CD14-positive monocyte (primary cell): ENCODE measurements at regions not wholly inside any gene's neighbourhood (a gene's known extent, or its start where the extent isn't known, plus 50 kb on each side); places are given as distances from the start of the nearest gene placed in this dataset.

Experiments used
- DNase-seq, 3 donors: peaks; one replicate each; pipeline ENCODE4 v3.0.0-alpha.2; 2011 to 2022
- H2AFZ ChIP-seq: 2 replicates; pipeline ENCODE4 v1.6.0; 2012; ENCODE audit warnings: mild to moderate bottlenecking, low read depth, low read length, inconsistent platforms; ENCODE audit not compliant: insufficient read depth, poor library complexity, severe bottlenecking
- H3K27ac ChIP-seq, 2 donors: 1 replicate in 1 of 2; 2 replicates in 1 of 2; pipeline ENCODE4 v1.5.1; 2012 to 2013; ENCODE audit warnings: low read length in 2 of 2, control low read depth in 1 of 2, inconsistent platforms in 1 of 2, low read depth in 1 of 2, mild to moderate bottlenecking in 1 of 2
- H3K27me3 ChIP-seq, 2 donors: one replicate each; pipeline versions ENCODE4 v1.6.0 to v1.6.1; 2011 to 2013; ENCODE audit warnings: low read length in 2 of 2; ENCODE audit not compliant: control insufficient read depth in 2 of 2, insufficient read depth in 2 of 2
- H3K36me3 ChIP-seq, 2 donors: replicated peaks in 1 of 2; 1 replicate in 1 of 2; 2 replicates in 1 of 2; pipeline versions ENCODE4 v1.5.1 to v1.6.1; 2012 to 2013; ENCODE audit warnings: low read length in 2 of 2, control low read depth in 1 of 2, inconsistent platforms in 1 of 2, mild to moderate bottlenecking in 1 of 2; ENCODE audit not compliant: insufficient read depth in 2 of 2, control insufficient read depth in 1 of 2
- H3K4me1 ChIP-seq, 2 donors: 1 replicate in 1 of 2; 2 replicates in 1 of 2; pipeline versions ENCODE4 v1.5.1 to v1.6.1; 2012 to 2013; ENCODE audit warnings: low read length in 2 of 2, control low read depth in 1 of 2, inconsistent platforms in 1 of 2, mild to moderate bottlenecking in 1 of 2, moderate library complexity in 1 of 2; ENCODE audit not compliant: insufficient read depth in 2 of 2, control insufficient read depth in 1 of 2
- H3K4me2 ChIP-seq: replicated peaks from 2 replicates; pipeline ENCODE3; 2012; ENCODE audit warnings: low read length, moderate library complexity, mild to moderate bottlenecking; ENCODE audit not compliant: poor library complexity, severe bottlenecking; ENCODE audit errors: extremely low read depth
- H3K4me3 ChIP-seq, 3 experiments: fragments of 200-600 bp in 1 of 3; sonication (generic) in 1 of 3; replicated peaks in 1 of 3; 1 replicate in 2 of 3; 2 replicates in 1 of 3; pipeline ENCODE4 v1.5.1; 2011 to 2013; ENCODE audit warnings: low read length in 3 of 3, mild to moderate bottlenecking in 3 of 3, control low read depth in 2 of 3, low read depth in 2 of 3, inconsistent platforms in 1 of 3, moderate library complexity in 1 of 3
- H3K79me2 ChIP-seq: 2 replicates; pipeline ENCODE4 v1.6.0; 2012; ENCODE audit warnings: mild to moderate bottlenecking, control low read depth, inconsistent platforms, low read length, moderate library complexity; ENCODE audit not compliant: insufficient read depth
- H3K9ac ChIP-seq: 2 replicates; pipeline ENCODE4 v1.6.0; 2017; ENCODE audit warnings: low read length, mild to moderate bottlenecking; ENCODE audit not compliant: insufficient read depth, poor library complexity, severe bottlenecking
- H3K9me3 ChIP-seq, 2 donors: replicated peaks in 1 of 2; 1 replicate in 1 of 2; 2 replicates in 1 of 2; pipeline versions ENCODE4 v1.5.1 to v1.6.1; 2012 to 2013; ENCODE audit warnings: low read length in 2 of 2, control low read depth in 1 of 2; ENCODE audit not compliant: control insufficient read depth in 1 of 2, insufficient read depth in 1 of 2
- H4K20me1 ChIP-seq: 2 replicates; pipeline ENCODE4 v1.6.0; 2012; ENCODE audit warnings: mild to moderate bottlenecking, low read length, control low read depth, moderate library complexity; ENCODE audit not compliant: insufficient read depth
- H3K27ac Mint-ChIP-seq, 7 donors: one replicate each; pipeline ENCODE4 v1.8.0; 2020; ENCODE audit warnings: mild to moderate bottlenecking in 7 of 7, mixed read lengths in 7 of 7, moderate library complexity in 6 of 7, inconsistent platforms in 2 of 7
- H3K27me3 Mint-ChIP-seq, 3 donors: one replicate each; pipeline ENCODE4 v1.8.0; 2021 to 2022; ENCODE audit warnings: low read depth in 3 of 3, mild to moderate bottlenecking in 3 of 3, mixed read lengths in 3 of 3, moderate library complexity in 3 of 3, inconsistent platforms in 1 of 3
- H3K36me3 Mint-ChIP-seq, 2 donors: one replicate each; pipeline ENCODE4 v1.8.0; 2020; ENCODE audit warnings: mixed read lengths in 2 of 2, inconsistent platforms in 1 of 2, mild to moderate bottlenecking in 1 of 2
- H3K4me1 Mint-ChIP-seq: one replicate; pipeline ENCODE4 v1.8.0; 2020; ENCODE audit warnings: mild to moderate bottlenecking, mixed read lengths
- H3K4me3 Mint-ChIP-seq, 2 donors: one replicate each; pipeline ENCODE4 v1.8.0; 2020; ENCODE audit warnings: mild to moderate bottlenecking in 2 of 2, mixed read lengths in 2 of 2, moderate library complexity in 1 of 2
- H3K9me3 Mint-ChIP-seq, 7 donors: one replicate each; pipeline ENCODE4 v1.8.0; 2020 to 2022; ENCODE audit warnings: mixed read lengths in 7 of 7, mild to moderate bottlenecking in 6 of 7, moderate library complexity in 6 of 7, inconsistent platforms in 2 of 7
- WGBS: methylation state at CpG from one replicate; pipeline ENCODE4 v1.1.5; 2013; ENCODE audit warnings: missing lambda C conversion rate; ENCODE audit not compliant: insufficient coverage; 5-methylcytosine and 5-hydroxymethylcytosine counted together
- intact Hi-C, 2 donors: fragments of 100-400 bp; cut with micrococcal nuclease; formaldehyde crosslinking; loops; one replicate each; pipeline versions ENCODE4 v1.15.0 to v1.15.1; 2023
- TF ChIP-seq, protein P1 (sequence below): fragments of 200-600 bp; IDR thresholded peaks from one replicate; pipeline ENCODE4 v1.8.0; 2022; ENCODE audit warnings: antibody characterized with exemption, mild to moderate bottlenecking

DNA sequence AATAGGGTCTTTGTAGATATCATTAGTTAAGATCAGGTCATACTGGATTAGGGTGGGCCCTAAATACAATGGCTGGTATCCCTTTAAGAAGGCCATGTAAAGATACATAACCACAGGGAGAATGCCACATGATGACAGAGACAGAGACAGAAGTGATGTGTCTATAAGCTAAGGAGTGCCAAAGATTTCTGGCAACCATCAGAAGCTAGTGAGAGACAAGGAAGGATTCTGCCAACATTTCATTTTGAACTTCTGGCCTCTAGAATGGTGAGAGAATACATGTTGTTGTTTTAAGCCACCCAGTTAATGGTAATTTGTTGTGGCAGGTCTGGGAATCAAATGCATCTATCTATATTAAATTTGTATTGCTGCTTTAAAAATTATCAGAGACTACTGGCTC, 185.5 kb upstream of the CYRIA start:
- no peak overlapping the region for H3K4me3 Mint-ChIP-seq
- no peaks in the 10 kb centered on the region for H3K36me3 ChIP-seq

DNA sequence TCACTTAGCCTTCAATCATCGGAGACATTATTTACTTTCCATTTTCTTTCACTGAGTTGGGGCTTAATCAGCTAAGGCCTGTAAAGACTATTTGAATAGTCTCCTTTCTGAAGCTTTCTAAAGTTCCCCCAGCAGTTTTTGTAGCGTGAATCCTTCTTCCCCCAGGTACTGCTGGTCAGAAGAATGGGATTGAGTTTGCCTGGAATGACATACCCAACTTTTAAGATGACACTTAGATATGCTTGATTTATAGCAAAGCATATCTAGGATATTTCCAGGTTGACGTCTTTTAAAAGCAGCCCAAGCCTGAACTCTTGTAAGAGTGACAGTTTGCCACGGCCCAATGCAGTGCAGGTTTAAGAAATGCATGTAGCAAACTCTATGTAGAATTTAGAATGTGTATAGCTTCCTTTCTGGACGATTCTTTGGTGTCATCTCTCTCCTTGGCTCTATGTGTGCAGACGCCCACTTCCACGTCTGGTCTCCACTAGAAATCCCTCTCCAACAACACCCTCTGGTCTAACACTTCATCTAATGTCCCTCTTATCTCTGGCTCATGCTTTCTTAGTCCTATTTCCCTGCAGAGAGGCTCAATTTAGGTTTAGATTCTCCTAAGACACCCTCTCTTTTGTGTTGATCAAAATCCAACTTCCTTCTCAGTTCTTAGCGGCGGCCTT, 175.0 kb upstream of the CYRIA start:
- Mint-ChIP-seq H3K4me1 (peaks cover 3% of the 10 kb centered on the region), H3K9me3 (no peaks in the 10 kb centered on the region), H3K4me3 (no peak overlapping the region), H3K27me3 (peaks cover 0 to 4% (median 0%) of the 10 kb centered on the region in 3 donors), H3K27ac (no peak overlapping the region), H3K36me3 (no peaks in the 10 kb centered on the region)
- H3K27me3 ChIP-seq = no peaks in the 10 kb centered on the region
- no peak overlapping the region for H3K4me3 ChIP-seq
- TF ChIP-seq, protein P1, sequence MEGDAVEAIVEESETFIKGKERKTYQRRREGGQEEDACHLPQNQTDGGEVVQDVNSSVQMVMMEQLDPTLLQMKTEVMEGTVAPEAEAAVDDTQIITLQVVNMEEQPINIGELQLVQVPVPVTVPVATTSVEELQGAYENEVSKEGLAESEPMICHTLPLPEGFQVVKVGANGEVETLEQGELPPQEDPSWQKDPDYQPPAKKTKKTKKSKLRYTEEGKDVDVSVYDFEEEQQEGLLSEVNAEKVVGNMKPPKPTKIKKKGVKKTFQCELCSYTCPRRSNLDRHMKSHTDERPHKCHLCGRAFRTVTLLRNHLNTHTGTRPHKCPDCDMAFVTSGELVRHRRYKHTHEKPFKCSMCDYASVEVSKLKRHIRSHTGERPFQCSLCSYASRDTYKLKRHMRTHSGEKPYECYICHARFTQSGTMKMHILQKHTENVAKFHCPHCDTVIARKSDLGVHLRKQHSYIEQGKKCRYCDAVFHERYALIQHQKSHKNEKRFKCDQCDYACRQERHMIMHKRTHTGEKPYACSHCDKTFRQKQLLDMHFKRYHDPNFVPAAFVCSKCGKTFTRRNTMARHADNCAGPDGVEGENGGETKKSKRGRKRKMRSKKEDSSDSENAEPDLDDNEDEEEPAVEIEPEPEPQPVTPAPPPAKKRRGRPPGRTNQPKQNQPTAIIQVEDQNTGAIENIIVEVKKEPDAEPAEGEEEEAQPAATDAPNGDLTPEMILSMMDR = no peak
- no peaks in the 10 kb centered on the region for H3K4me1 ChIP-seq
- WGBS = 96% methylated on average over 7 of the region's 9 CpGs
- no peaks in the 10 kb centered on the region for H3K79me2 ChIP-seq
- H4K20me1 ChIP-seq = no peaks in the 10 kb centered on the region
- H3K4me2 ChIP-seq = no peak overlapping the region
- intact Hi-C loops = no loop called here
- H3K27ac ChIP-seq = no peak overlapping the region
- no peak overlapping the region for H2AFZ ChIP-seq
- no peaks in the 10 kb centered on the region for H3K9me3 ChIP-seq
- H3K36me3 ChIP-seq = no peaks in the 10 kb centered on the region
- DNase-seq = no peak
- H3K9ac ChIP-seq = no peak overlapping the region

More for the DNA sequence above, 185.5 kb upstream of the CYRIA start:
- Histone ChIP-seq H2AFZ (no peak overlapping the region), H3K27me3 (no peaks in the 10 kb centered on the region), H3K4me2 (no peak overlapping the region), H3K79me2 (no peaks in the 10 kb centered on the region), H3K27ac (no peak overlapping the region), H4K20me1 (no peaks in the 10 kb centered on the region), H3K4me1 (no peaks in the 10 kb centered on the region), H3K4me3 (no peak overlapping the region), H3K9ac (no peak overlapping the region), H3K9me3 (peaks cover 0 to 4% of the 10 kb centered on the region in 2 donors)
- Mint-ChIP-seq H3K36me3 (no peaks in the 10 kb centered on the region), H3K4me1 (no peaks in the 10 kb centered on the region), H3K9me3 (peaks cover 0 to 4% (median 0%) of the 10 kb centered on the region in 7 donors), H3K27me3 (peaks cover 0 to 3% (median 1%) of the 10 kb centered on the region in 3 donors), H3K27ac (no peak overlapping the region)
- TF ChIP-seq, protein P1 = no peak
- intact Hi-C loops = no loop called here
- no peak for DNase-seq
